ENCODE measurements at regions not wholly inside any gene's neighbourhood (a gene's known extent, or its start where the extent isn't known, plus 50 kb on each side); places are given as distances from the start of the nearest gene placed in this dataset. TPM values are rescaled to one million over a fixed set of nuclear protein-coding genes. Genes with fewer than 3 reads are reported as not detected.

DNA sequence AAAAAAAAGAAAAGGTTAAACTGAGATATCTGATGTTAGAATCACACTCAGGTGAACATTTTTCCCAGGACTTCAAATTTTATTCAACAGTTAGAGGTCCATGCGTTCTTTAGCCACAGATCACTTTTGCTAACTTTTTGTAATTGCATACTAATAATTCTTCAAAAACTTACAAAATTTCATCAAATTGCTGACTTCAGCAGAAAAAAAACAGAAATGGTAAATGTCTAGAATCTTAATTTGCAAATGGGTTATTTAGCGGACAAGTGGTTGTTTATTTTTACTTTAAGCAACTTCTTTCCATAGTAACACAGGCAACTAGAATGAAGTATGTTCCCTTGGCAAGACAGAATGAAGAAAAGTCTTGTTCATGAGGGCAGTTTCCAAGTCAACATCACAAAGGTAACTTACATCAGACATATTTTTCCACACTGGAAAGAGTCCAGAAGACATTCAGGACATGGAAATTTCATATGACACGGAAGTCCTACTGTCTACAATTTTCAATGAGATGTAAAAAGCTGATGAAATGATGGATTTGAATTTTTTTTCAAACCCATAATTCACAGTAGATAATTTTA is 62.5 kb upstream of the SOX5 start:
- H3K4me1 ChIP-seq: no peaks in the 10 kb centered on the region
- DNase-seq: no peak
- no peak overlapping the region for H3K27ac ChIP-seq
- no peak for TF ChIP-seq CTCF (IDR thresholded peaks at IDR 0.05)
- no peaks in the 10 kb centered on the region for H3K9me3 ChIP-seq
- no peaks in the 10 kb centered on the region for H3K36me3 ChIP-seq
- no peak overlapping the region for H3K4me3 ChIP-seq
- intact Hi-C loops (cut with DNase I): no loop called here
- ATAC-seq: no peak
- H3K27me3 ChIP-seq (ENCODE audit: low read depth): no peaks in the 10 kb centered on the region

GRCh38 chr12:24008166-24008565 is 58.7 kb upstream of the SOX5 start:
- ATAC-seq: no peak
- no peaks in the 10 kb centered on the region for H3K4me1 ChIP-seq
- no peak overlapping the region for H3K4me3 ChIP-seq
- TF ChIP-seq CTCF (IDR thresholded peaks at IDR 0.05): no peak
- intact Hi-C loops (cut with DNase I): no loop called here
- no peaks in the 10 kb centered on the region for H3K36me3 ChIP-seq
- DNase-seq: no peak
- no peaks in the 10 kb centered on the region for H3K27me3 ChIP-seq (ENCODE audit: low read depth)
- H3K27ac ChIP-seq: no peak overlapping the region
- H3K9me3 ChIP-seq: no peaks in the 10 kb centered on the region

Small RNA genes in the stretch of these regions (microRNA-seq; reads per million reads assigned to microRNA genes)
- gene MIR920 (ENCODE audit: borderline number of aligned reads): not detected

All from lower lobe of right lung (tissue), 2 donors.